ENCODE measurements at regions not wholly inside any gene's neighbourhood (a gene's known extent, or its start where the extent isn't known, plus 50 kb on each side); places are given as distances from the start of the nearest gene placed in this dataset.

GRCh38 chr10:129045599-129045998, 421.4 kb upstream of the MGMT start:
- TF ChIP-seq CTCF (IDR thresholded peaks at IDR 0.05; ENCODE audit: poor library complexity) (no peak), EZH2 (IDR thresholded peaks at IDR 0.05; ENCODE audit: borderline replicate concordance) (no peak), EZH2phosphoT487 (IDR thresholded peaks at IDR 0.05; ENCODE audit: low read depth, severe bottlenecking, unreplicated experiment) (no peak)
